PC-3 (cell line): ENCODE measurements at regions not wholly inside any gene's neighbourhood (a gene's known extent, or its start where the extent isn't known, plus 50 kb on each side); places are given as distances from the start of the nearest gene placed in this dataset.
A peak's percentile ranks its signal among the peaks of the same experiment; 100 is the strongest.

Experiments used
- ATAC-seq: fragments of 200-7000 bp; cut with Tn5 transposase; 2 replicates; pipeline ENCODE4 v1.9.1; 2020; ENCODE audit warnings: mild to moderate bottlenecking, moderate library complexity
- BruUV-seq: library from RNA; stranded (reverse); fragments of 400-500 nt; replicated peaks from 2 replicates; lab custom pipeline; 2021; lab: Mats Ljungman, UMichigan
- CTCF ChIA-PET: fragments of 300-600 bp; sonication (Branson Sonifier 250); formaldehyde crosslinking; loops from one replicate; lab custom pipeline; 2022; ENCODE audit warnings: antibody characterized with exemption; lab: Charles Lee
- POLR2A ChIA-PET: fragments of 300-600 bp; sonication (Branson Sonifier 250); formaldehyde crosslinking; loops from one replicate; lab custom pipeline; 2022; ENCODE audit warnings: antibody characterized with exemption; ENCODE audit not compliant: unreplicated experiment; lab: Charles Lee
- DNase-seq: peaks from one replicate; pipeline ENCODE4 v3.0.0-alpha.2; 2015
- H2AFZ ChIP-seq: fragments of 300-600 bp; sonication (generic); 2 replicates; pipeline ENCODE4 v1.6.0; 2016; ENCODE audit warnings: antibody characterized with exemption, low read length
- H3F3A ChIP-seq: fragments of 300-600 bp; sonication (generic); one replicate; pipeline ENCODE4 v1.6.0; 2017; ENCODE audit warnings: antibody characterized with exemption, low read length, control low read depth, mild to moderate bottlenecking; ENCODE audit not compliant: unreplicated experiment
- H3K27ac ChIP-seq: fragments of 300-600 bp; sonication (generic); 2 replicates; pipeline ENCODE4 v1.5.1; 2016; ENCODE audit warnings: mild to moderate bottlenecking, low read length
- H3K27me3 ChIP-seq: fragments of 300-600 bp; sonication (generic); 2 replicates; pipeline ENCODE4 v1.6.1; 2016; ENCODE audit warnings: low read length, mixed read lengths
- H3K36me3 ChIP-seq: fragments of 300-600 bp; sonication (generic); 2 replicates; pipeline ENCODE4 v1.6.1; 2016; ENCODE audit warnings: low read depth, mixed run types, low read length, mixed read lengths
- H3K4me1 ChIP-seq: fragments of 300-600 bp; sonication (generic); 2 replicates; pipeline ENCODE4 v1.5.1; 2016; ENCODE audit warnings: low read length; ENCODE audit not compliant: insufficient read depth
- H3K4me2 ChIP-seq: fragments of 300-600 bp; sonication (generic); 2 replicates; pipeline ENCODE4 v1.6.0; 2016; ENCODE audit warnings: low read length
- H3K4me3 ChIP-seq: fragments of 300-600 bp; sonication (generic); 2 replicates; pipeline ENCODE4 v1.5.1; 2016; ENCODE audit warnings: mild to moderate bottlenecking, low read length, mixed read lengths
- H3K79me2 ChIP-seq: fragments of 300-600 bp; sonication (generic); 2 replicates; pipeline ENCODE4 v1.6.1; 2017; ENCODE audit warnings: low read length, mixed read lengths
- H3K9ac ChIP-seq: fragments of 300-600 bp; sonication (generic); 2 replicates; pipeline ENCODE4 v1.6.0; 2016; ENCODE audit warnings: mild to moderate bottlenecking, low read length
- H3K9me2 ChIP-seq: fragments of 300-600 bp; sonication (generic); replicated peaks from 2 replicates; pipeline ENCODE4 v1.6.1; 2016; ENCODE audit warnings: mixed run types, low read length, mixed read lengths
- H3K9me3 ChIP-seq: fragments of 300-600 bp; sonication (generic); 2 replicates; pipeline ENCODE4 v1.6.1; 2016; ENCODE audit warnings: low read length, mixed read lengths
- H4K20me1 ChIP-seq: fragments of 300-600 bp; sonication (generic); 2 replicates; pipeline ENCODE4 v1.6.1; 2016; ENCODE audit warnings: low read length, mixed read lengths
- CTCF ChIP-seq: fragments of 300-600 bp; sonication (generic); conservative IDR thresholded peaks from 2 replicates; pipeline ENCODE4 v1.5.1; 2017; ENCODE audit warnings: antibody characterized with exemption, low read depth, mild to moderate bottlenecking, low read length
- EZH2 ChIP-seq: fragments of 300-600 bp; sonication (generic); IDR thresholded peaks from one replicate; pipeline ENCODE4 v1.6.1; 2017; ENCODE audit warnings: antibody characterized with exemption, mild to moderate bottlenecking, low read length; ENCODE audit not compliant: unreplicated experiment
- EZH2phosphoT487 ChIP-seq: fragments of 300-600 bp; sonication (generic); IDR thresholded peaks from 2 replicates; pipeline ENCODE4 v1.6.1; 2018; ENCODE audit warnings: mild to moderate bottlenecking, antibody characterized with exemption, low read length, borderline replicate concordance
- intact Hi-C: fragments of 100-400 bp; cut with micrococcal nuclease; formaldehyde crosslinking; loops from 2 replicates; pipeline ENCODE4 v1.9.0; 2023

GRCh38 chr3:18153571-18154173 lies 271.5 kb downstream of the SATB1 start:
- H4K20me1 ChIP-seq: no peaks in the 10 kb centered on the region
- H3K27ac ChIP-seq: 0 out of 2 replicates have a peak overlapping the region, but pooled peaks have one; percentile 6
- no peak overlapping the region for H3K4me3 ChIP-seq
- H3K4me1 ChIP-seq: peaks cover 13% of the 10 kb centered on the region
- no peaks in the 10 kb centered on the region for H3K27me3 ChIP-seq
- H3K9ac ChIP-seq: no peak overlapping the region
- intact Hi-C loops: no loop called here
- H2AFZ ChIP-seq: no peak overlapping the region
- no peaks in the 10 kb centered on the region for H3K36me3 ChIP-seq
- peak; percentile 86 for DNase-seq
- no peaks in the 10 kb centered on the region for H3K79me2 ChIP-seq
- TF ChIP-seq EZH2phosphoT487 (no peak), CTCF (no peak), EZH2 (no peak)
- no TSS peak for BruUV-seq
- peak; percentile 98 for ATAC-seq
- CTCF ChIA-PET: no interaction called here
- peak overlapping the region; percentile 32 for H3K4me2 ChIP-seq
- no peaks in the 10 kb centered on the region for H3K9me2 ChIP-seq
- no peaks in the 10 kb centered on the region for H3F3A ChIP-seq
- H3K9me3 ChIP-seq: no peaks in the 10 kb centered on the region
- POLR2A ChIA-PET: no interaction called here

- Histone ChIP-seq H3K4me2 (no peak overlapping the region), H3K9me3 (no peaks in the 10 kb centered on the region), H3K27ac (no peak overlapping the region), H3K4me3 (no peak overlapping the region), H4K20me1 (no peaks in the 10 kb centered on the region), H3K36me3 (no peaks in the 10 kb centered on the region), H3K79me2 (no peaks in the 10 kb centered on the region), H2AFZ (no peak overlapping the region), H3K4me1 (peaks cover 13% of the 10 kb centered on the region), H3K9me2 (no peaks in the 10 kb centered on the region), H3F3A (no peaks in the 10 kb centered on the region), H3K27me3 (no peaks in the 10 kb centered on the region), H3K9ac (no peak overlapping the region)
- POLR2A ChIA-PET: no interaction called here
- ATAC-seq: no peak
- no TSS peak for BruUV-seq
- no peak for TF ChIP-seq EZH2
- no peak for TF ChIP-seq EZH2phosphoT487
- no peak for TF ChIP-seq CTCF
- DNase-seq: no peak
- intact Hi-C loops: no loop called here
- CTCF ChIA-PET: no interaction called here
Observed at GRCh38 chr3:18151199-18151598, 273.9 kb downstream of the SATB1 start.

DNA sequence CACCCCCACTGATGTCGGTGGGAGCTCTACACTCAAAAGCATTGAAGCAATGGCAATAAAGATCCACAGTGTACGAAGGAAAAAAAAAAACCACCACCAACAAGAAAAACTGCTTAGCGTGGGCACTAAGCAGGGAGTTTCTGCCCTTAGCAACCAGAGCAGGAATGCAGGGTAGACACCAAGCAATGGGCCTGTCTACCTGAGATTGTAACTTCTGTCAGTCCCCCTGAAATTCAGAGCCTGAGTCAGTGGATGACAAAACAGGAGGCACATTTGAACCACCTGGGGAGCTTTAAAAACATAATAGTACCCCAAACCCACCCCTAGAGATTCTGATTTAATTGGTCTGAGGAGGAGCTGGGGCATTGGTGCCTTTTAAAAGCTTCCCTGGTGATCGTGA lies 275.2 kb downstream of the SATB1 start:
- Histone ChIP-seq H3K9me2 (no peaks in the 10 kb centered on the region), H3K4me1 (peaks cover 13% of the 10 kb centered on the region), H4K20me1 (no peaks in the 10 kb centered on the region), H2AFZ (no peak overlapping the region), H3K27me3 (no peaks in the 10 kb centered on the region), H3K9me3 (no peaks in the 10 kb centered on the region), H3K4me3 (no peak overlapping the region), H3F3A (no peaks in the 10 kb centered on the region), H3K36me3 (no peaks in the 10 kb centered on the region), H3K27ac (no peak overlapping the region), H3K9ac (no peak overlapping the region), H3K4me2 (no peak overlapping the region), H3K79me2 (no peaks in the 10 kb centered on the region)
- DNase-seq: no peak
- POLR2A ChIA-PET: no interaction called here
- CTCF ChIA-PET: no interaction called here
- no peak for TF ChIP-seq EZH2
- no peak for TF ChIP-seq EZH2phosphoT487
- no TSS peak for BruUV-seq
- no peak for ATAC-seq
- intact Hi-C loops: no loop called here
